Ishikawa (cell line): ENCODE measurements at regions not wholly inside any gene's neighbourhood (a gene's known extent, or its start where the extent isn't known, plus 50 kb on each side); places are given as distances from the start of the nearest gene placed in this dataset.

Experiments
- CEBPB ChIP-seq: IDR thresholded peaks from 2 replicates; pipeline ENCODE4 v1.6.1; 2012
- CREB1 ChIP-seq: IDR thresholded peaks from 2 replicates; pipeline ENCODE4 v1.6.1; 2012; ENCODE audit warnings: low read depth
- EP300 ChIP-seq: IDR thresholded peaks from 2 replicates; pipeline ENCODE4 v1.6.1; 2012; ENCODE audit warnings: borderline replicate concordance
- MAX ChIP-seq: IDR thresholded peaks from 2 replicates; pipeline ENCODE4 v1.6.1; 2012
- NFIC ChIP-seq: IDR thresholded peaks from 2 replicates; pipeline ENCODE4 v1.6.1; 2012
- REST ChIP-seq: IDR thresholded peaks from 2 replicates; pipeline ENCODE4 v1.6.1; 2012; ENCODE audit warnings: low read depth, mild to moderate bottlenecking
- TAF1 ChIP-seq: IDR thresholded peaks from 2 replicates; pipeline ENCODE4 v1.6.1; 2012; ENCODE audit warnings: low read depth, mild to moderate bottlenecking
- TEAD4 ChIP-seq: IDR thresholded peaks from 2 replicates; pipeline ENCODE4 v1.6.1; 2012
- USF1 ChIP-seq: IDR thresholded peaks from 2 replicates; pipeline ENCODE4 v1.6.1; 2012
- YY1 ChIP-seq: IDR thresholded peaks from 2 replicates; pipeline ENCODE4 v1.6.1; 2012; ENCODE audit warnings: low read depth
- ZBTB7A ChIP-seq: IDR thresholded peaks from 2 replicates; pipeline ENCODE4 v1.6.1; 2012; ENCODE audit warnings: low read depth

- TF ChIP-seq NFIC: no peak
- TF ChIP-seq MAX: no peak
- no peak for TF ChIP-seq TAF1
- no peak for TF ChIP-seq CREB1
- no peak for TF ChIP-seq CEBPB
- TF ChIP-seq YY1: no peak
- no peak for TF ChIP-seq USF1
- TF ChIP-seq REST: no peak
- TF ChIP-seq TEAD4: no peak
- no peak for TF ChIP-seq EP300
- TF ChIP-seq ZBTB7A: no peak
Measured at GRCh38 chr2:129175051-129175450, 804.4 kb upstream of the RAB6C start.
